H1 (cell line): ENCODE measurements at regions not wholly inside any gene's neighbourhood (a gene's known extent, or its start where the extent isn't known, plus 50 kb on each side); places are given as distances from the start of the nearest gene placed in this dataset.
A peak's percentile ranks its signal among the peaks of the same experiment; 100 is the strongest.

Experiments used
- ASH2L ChIP-seq: fragments of 200-600, 300-600 bp; sonication (generic); IDR thresholded peaks from one replicate; pipeline ENCODE4 v1.7.1; 2017; ENCODE audit warnings: low read length
- CHD1 ChIP-seq: IDR thresholded peaks from 2 replicates; pipeline ENCODE4 v1.6.1; 2012; ENCODE audit warnings: low read depth, low read length, improper control_type of control experiment
- CTBP2 ChIP-seq: IDR thresholded peaks from 2 replicates; pipeline ENCODE4 v1.7.0; 2011; ENCODE audit warnings: borderline replicate concordance, mild to moderate bottlenecking, moderate library complexity, mixed read lengths, low read length; ENCODE audit not compliant: insufficient read depth, insufficient read length
- EZH2 ChIP-seq: fragments of 200-600 bp; sonication (generic); IDR thresholded peaks from 2 replicates; pipeline ENCODE4 v1.7.1; 2012; ENCODE audit warnings: low read depth, mild to moderate bottlenecking, moderate library complexity, low read length, inconsistent platforms; ENCODE audit not compliant: severe bottlenecking
- FOSL1 ChIP-seq: IDR thresholded peaks from 2 replicates; pipeline ENCODE4 v1.6.1; 2011; ENCODE audit warnings: mild to moderate bottlenecking, low read depth, low read length, moderate library complexity; ENCODE audit not compliant: insufficient read depth
- HDAC2 ChIP-seq, 2 experiments: fragments of 300-600 bp in 1 of 2; sonication (generic) in 1 of 2; IDR thresholded peaks; 2 replicates each; pipeline ENCODE4 v1.6.1; 2011 to 2012; ENCODE audit warnings: low read depth in 2 of 2, low read length in 2 of 2, mild to moderate bottlenecking in 2 of 2, moderate library complexity in 2 of 2, borderline replicate concordance in 1 of 2, inconsistent platforms in 1 of 2
- KDM4A ChIP-seq: IDR thresholded peaks from one replicate; pipeline ENCODE4 v1.7.1; 2012; ENCODE audit warnings: low read depth, mild to moderate bottlenecking, moderate library complexity, low read length, inconsistent platforms; ENCODE audit not compliant: severe bottlenecking
- PHF8 ChIP-seq: fragments of 200-600 bp; sonication (generic); conservative IDR thresholded peaks from 2 replicates; pipeline ENCODE4 v1.7.1; 2012; ENCODE audit warnings: low read depth, mild to moderate bottlenecking, inconsistent platforms, low read length, moderate library complexity
- POLR2AphosphoS5 ChIP-seq: IDR thresholded peaks from 2 replicates; pipeline ENCODE4 v1.6.1; 2011; ENCODE audit warnings: low read depth, low read length
- POU5F1 ChIP-seq: IDR thresholded peaks from 2 replicates; pipeline ENCODE4 v1.6.1; 2011; ENCODE audit warnings: low read depth, mild to moderate bottlenecking, low read length, moderate library complexity
- RXRA ChIP-seq: IDR thresholded peaks from 2 replicates; pipeline ENCODE4 v1.6.1; 2011; ENCODE audit warnings: low read depth, mild to moderate bottlenecking, low read length, moderate library complexity; ENCODE audit not compliant: insufficient read depth
- SIN3A ChIP-seq, 2 experiments: IDR thresholded peaks in 1 of 2; conservative IDR thresholded peaks in 1 of 2; 2 replicates each; pipeline ENCODE4 v1.6.1; 2011 to 2012; ENCODE audit warnings: low read length in 2 of 2, improper control_type of control experiment in 1 of 2, low read depth in 1 of 2, mild to moderate bottlenecking in 1 of 2
- TBP ChIP-seq: IDR thresholded peaks from 2 replicates; pipeline ENCODE4 v1.6.1; 2011; ENCODE audit warnings: low read depth, low read length, improper control_type of control experiment
- ZNF274 ChIP-seq: IDR thresholded peaks from 2 replicates; pipeline ENCODE4 v1.7.0; 2012; ENCODE audit warnings: low read length, borderline replicate concordance; ENCODE audit errors: extremely low read depth
- TF ChIP-seq, protein P1 (sequence below): IDR thresholded peaks from 2 replicates; pipeline ENCODE4 v1.6.1; 2012; ENCODE audit warnings: low read length, inconsistent platforms
- TF ChIP-seq, protein P2 (sequence below): IDR thresholded peaks from 2 replicates; pipeline ENCODE4 v1.6.1; 2011; ENCODE audit warnings: low read depth, mild to moderate bottlenecking, low read length; ENCODE audit not compliant: insufficient read depth
- TF ChIP-seq, protein P3 (sequence below), 3 experiments: IDR thresholded peaks; 1 replicate in 2 of 3; 2 replicates in 1 of 3; pipeline versions ENCODE4 v1.5.1 to v1.6.1; 2011; ENCODE audit warnings: low read length in 3 of 3, mild to moderate bottlenecking in 3 of 3, inconsistent platforms in 2 of 3, low read depth in 1 of 3, moderate library complexity in 1 of 3; ENCODE audit not compliant: insufficient read depth in 1 of 3; ENCODE audit errors: control extremely low read depth in 1 of 3

DNA sequence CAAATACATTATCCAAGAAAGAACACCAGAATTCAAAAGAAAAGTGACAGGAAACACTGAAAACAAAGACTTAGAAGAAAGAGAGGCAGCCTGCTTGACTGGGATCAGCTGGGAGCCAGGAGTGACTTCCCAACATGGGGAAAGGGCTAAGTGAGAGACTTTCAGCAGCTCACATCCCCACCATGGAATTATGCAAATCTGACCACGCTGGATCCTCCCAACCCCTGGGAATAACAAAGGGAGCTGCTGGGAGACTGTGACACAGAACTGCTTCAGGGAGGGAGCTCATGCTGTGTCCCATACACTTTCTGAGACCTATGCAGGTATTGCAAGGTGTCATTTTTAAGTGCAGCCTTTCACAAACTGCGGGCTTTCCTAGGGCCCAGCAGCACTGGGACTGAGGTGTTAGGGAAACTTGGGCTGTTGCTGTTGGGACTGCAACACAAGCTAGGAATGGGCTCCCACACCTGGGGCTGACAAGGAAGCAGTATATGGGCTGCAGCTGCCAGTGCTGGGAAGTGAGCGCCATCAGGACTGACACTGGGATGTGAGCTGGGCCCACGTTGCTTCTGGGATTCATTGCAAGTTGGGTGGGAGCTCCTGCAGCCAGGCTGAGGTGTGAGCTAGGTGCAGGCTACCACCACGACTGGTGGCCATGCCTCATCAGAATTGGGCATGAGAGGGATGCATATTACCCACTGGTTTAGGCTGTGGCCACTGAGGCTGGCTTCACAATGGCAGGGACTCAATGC is 139.1 kb downstream of the KDR start (continued):
- TF ChIP-seq CTBP2 (peak; percentile 78), PHF8 (no peak), TBP (peak; percentile 63), HDAC2 (IDR thresholded peaks at IDR 0.05; ENCODE audit: borderline replicate concordance in 1 of 2, low read depth in 2 of 2, low read length in 2 of 2) (peak in 1 of 2 experiments; percentile 86; a peak in 2 of 4 replicates), EZH2 (no peak), ZNF274 (no peak), SIN3A (conservative IDR thresholded peaks at IDR 0.05 in 1 of 2, IDR thresholded peaks at IDR 0.05 in 1 of 2; ENCODE audit: low read depth in 1 of 2, low read length in 2 of 2) (0 out of 4 replicates have a peak, but pooled peaks have one; percentile 22 to 47), FOSL1 (no peak), POLR2AphosphoS5 (peak; percentile 46; the same call in 1 of the 2 replicates), KDM4A (no peak), CHD1 (no peak), POU5F1 (peak; percentile 73; the same call in 1 of the 2 replicates), RXRA (no peak), ASH2L (peak; percentile 49)
- TF ChIP-seq, protein P1, sequence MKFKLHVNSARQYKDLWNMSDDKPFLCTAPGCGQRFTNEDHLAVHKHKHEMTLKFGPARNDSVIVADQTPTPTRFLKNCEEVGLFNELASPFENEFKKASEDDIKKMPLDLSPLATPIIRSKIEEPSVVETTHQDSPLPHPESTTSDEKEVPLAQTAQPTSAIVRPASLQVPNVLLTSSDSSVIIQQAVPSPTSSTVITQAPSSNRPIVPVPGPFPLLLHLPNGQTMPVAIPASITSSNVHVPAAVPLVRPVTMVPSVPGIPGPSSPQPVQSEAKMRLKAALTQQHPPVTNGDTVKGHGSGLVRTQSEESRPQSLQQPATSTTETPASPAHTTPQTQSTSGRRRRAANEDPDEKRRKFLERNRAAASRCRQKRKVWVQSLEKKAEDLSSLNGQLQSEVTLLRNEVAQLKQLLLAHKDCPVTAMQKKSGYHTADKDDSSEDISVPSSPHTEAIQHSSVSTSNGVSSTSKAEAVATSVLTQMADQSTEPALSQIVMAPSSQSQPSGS = no peak
- TF ChIP-seq, protein P2, sequence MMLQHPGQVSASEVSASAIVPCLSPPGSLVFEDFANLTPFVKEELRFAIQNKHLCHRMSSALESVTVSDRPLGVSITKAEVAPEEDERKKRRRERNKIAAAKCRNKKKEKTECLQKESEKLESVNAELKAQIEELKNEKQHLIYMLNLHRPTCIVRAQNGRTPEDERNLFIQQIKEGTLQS = no peak
- TF ChIP-seq, protein P3, sequence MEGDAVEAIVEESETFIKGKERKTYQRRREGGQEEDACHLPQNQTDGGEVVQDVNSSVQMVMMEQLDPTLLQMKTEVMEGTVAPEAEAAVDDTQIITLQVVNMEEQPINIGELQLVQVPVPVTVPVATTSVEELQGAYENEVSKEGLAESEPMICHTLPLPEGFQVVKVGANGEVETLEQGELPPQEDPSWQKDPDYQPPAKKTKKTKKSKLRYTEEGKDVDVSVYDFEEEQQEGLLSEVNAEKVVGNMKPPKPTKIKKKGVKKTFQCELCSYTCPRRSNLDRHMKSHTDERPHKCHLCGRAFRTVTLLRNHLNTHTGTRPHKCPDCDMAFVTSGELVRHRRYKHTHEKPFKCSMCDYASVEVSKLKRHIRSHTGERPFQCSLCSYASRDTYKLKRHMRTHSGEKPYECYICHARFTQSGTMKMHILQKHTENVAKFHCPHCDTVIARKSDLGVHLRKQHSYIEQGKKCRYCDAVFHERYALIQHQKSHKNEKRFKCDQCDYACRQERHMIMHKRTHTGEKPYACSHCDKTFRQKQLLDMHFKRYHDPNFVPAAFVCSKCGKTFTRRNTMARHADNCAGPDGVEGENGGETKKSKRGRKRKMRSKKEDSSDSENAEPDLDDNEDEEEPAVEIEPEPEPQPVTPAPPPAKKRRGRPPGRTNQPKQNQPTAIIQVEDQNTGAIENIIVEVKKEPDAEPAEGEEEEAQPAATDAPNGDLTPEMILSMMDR (IDR thresholded peaks at IDR 0.05; ENCODE audit: control extremely low read depth in 1 of 3, insufficient read depth in 1 of 3, low read depth in 1 of 3, low read length in 3 of 3) = no peak
